ENCODE measurements at regions not wholly inside any gene's neighbourhood (a gene's known extent, or its start where the extent isn't known, plus 50 kb on each side); places are given as distances from the start of the nearest gene placed in this dataset.

DNA sequence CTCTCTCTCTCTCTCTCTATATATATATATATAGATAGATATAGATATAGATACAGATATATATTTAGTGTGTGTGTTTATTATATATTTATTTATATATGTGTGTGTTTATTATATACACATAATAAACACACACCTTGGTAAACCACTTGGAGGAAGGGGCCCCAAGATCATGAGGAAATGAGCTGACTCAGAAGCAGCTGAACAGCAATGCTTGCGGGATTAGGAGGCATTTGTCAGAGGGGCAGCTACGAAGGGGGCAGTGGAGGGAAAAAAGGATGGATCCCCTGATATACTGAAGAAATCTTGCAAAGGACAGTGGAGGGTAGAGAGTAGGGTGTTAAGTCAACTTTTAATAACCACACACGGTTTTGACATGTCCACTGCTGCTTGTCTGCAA is 120.0 kb upstream of the SORBS2 start:
- DNase-seq: no peak

DNA sequence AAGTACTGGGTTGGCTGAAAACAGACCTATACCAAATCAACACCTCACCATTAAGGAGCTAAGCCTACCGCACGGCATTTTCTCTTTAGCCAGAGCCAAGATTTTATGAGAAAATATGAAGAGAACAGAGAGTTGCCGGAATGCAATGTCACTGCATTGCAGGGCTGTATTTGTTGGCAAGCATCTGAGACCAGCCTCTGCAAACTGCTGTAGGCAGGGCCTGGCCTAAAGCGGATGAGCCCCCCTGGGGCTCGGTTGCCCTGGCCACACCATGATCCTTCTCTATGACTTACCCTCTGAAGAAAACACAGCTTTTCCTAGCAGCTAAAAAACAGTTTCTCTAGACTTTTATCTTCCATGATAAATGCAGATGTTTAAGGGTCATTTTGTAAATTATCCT is 120.5 kb upstream of the SORBS2 start:
- DNase-seq: no peak

DNA sequence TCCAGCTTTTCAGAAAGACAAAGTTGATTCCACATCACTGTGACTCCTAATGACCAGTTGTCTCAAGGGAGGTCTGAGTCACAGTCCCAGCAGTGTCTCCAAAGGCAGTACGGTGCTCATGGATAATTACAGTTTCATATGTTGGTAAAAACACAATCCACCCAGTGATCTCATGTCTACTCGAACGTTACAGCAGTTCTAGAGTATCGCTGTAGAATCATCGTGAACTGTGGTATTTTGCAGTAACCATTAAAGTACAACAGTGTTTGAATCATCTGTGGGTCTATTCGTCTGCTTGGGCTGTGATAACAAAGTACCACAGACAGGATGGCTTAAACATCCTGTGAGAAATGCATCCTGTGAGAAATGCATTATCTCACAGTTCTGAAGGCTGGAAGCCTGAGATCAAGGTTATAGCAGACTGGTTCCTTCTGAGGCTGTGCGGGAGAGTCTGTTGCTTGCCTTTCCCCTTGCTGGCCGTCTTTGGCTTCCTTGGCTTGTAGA is 121.1 kb upstream of the SORBS2 start:
- DNase-seq: no peak

GRCh38 chr4:185936650-185937376 is 124.8 kb upstream of the SORBS2 start:
- DNase-seq: no peak

DNA sequence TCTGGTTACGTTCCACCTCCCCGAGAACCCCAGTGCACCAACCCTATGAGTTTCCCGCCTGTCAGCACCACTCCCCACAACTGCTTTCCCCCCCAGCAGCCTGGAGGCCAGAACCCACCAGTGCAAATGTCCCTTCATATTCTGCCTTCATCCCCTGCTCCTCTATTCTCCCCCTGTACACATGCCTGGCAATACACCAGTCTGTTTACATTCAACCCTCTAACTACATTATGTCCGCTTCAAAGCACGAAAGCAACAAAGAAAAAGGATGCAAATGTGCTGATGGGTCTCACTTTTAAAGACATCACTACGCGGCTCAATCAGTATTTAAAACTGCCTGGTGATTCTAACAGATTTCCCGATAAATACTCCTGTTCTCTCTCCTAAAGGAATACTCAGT is 126.7 kb upstream of the SORBS2 start:
- DNase-seq: no peak

DNA sequence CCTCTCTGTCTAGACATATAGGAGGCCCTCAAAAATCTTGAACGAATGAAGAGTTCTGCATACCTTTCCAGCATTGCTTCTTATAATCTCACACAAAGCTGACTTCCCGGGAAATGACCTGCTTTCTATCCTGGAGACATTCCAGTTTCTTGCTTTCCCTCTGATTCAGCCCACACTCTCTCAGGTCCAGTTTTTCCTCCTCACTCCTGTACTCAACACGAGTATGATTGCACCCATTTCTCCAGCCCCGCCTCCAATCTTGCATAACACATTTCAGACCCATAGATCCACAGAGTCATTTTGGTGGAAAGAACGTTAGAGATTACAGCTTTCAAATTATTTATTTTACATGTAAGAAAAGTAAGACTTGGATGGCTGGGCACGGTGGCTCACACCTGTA is 127.5 kb upstream of the TLR3 start:
- no peak for DNase-seq

- no peak for DNase-seq
These were observed 123.7 kb upstream of the TLR3 start for GRCh38 chr4:185945252-185945651.

DNA sequence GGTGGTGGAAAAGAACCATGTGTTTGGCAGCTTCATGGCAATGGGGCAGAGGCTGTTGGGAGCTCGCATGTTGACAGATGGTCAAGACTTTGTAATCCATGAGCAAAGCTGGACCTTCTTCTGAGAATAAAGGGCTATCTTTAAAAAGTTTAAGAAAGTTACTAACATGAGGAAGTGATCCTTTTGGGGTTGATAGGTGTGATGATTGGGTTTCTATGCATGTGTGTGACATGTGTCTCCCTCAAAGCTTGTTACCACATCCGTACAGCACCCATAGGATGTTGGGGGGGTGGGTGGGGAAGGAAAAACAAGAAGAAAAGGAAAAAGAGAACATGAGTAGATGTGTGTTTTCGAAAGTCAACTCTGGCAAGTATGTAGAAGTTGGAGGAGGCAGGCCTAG is 123.0 kb upstream of the TLR3 start:
- no peak for DNase-seq

DNA sequence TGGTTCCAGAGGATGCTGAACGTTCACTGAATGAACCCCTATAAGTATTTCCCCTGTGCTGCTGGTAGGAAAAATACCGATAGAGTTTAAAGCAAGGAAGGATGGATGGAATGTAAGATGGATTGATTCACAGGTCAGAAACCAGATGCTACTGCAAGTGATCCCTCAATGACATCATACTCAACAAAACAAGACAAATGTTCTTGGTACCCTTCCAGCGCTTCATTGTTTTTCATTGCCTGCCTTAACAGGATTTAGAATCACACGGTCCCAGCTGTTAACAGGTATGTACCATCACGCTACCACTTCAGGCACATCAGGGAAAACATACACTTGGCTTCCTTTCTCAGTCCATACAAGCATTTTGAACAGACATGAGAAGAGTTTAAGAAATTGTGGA is 118.1 kb upstream of the TLR3 start:
- no peak for DNase-seq

DNA sequence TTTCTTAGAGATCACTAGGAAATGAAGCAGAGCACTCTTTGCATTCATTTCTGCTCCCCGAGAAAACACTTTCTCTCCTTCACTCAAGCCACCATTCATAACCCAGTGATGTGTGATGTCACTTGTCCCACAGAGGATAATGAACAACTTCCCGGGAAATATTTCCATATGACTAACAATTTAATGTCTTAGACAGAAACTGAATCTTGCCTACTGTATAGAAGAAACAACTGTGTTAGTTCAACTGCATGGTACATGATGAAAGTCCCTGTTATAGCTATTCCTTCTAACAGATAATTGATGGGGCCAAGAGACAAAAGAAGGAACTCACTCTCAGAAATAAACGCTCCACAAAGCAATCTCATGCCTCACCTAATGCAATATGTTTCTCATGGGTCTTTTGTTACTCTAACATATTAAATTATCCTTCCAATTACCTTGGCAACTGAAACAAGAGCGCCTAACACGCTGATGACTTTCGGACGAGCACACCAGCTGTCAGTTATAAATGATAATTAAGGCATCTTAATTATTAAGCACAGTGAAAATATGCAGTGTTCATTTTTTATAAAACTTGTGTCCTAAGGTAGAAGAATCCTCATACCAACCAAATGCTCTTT is 113.7 kb upstream of the TLR3 start:
- no peak for DNase-seq

GRCh38 chr4:185955826-185956543 is 113.0 kb upstream of the TLR3 start:
- no peak for DNase-seq

DNA sequence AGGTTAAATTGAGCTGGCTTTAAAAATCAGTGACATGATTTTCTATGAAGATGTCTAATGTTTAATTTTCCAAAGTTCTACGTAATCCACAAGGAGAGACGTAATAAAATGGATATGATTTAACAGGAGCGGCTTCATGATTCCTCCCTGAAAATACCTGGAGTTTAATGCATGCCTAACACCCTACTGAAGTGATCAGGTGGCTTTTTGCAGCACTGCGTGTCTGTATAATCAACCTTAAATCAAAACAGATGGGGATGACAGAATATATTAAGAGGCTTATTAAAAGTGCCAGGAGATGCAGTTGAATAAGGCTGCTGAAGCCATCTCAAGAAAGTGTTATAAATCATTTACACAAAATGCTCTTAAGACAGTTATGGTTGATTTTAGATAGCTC is 112.4 kb upstream of the TLR3 start:
- no peak for DNase-seq

DNA sequence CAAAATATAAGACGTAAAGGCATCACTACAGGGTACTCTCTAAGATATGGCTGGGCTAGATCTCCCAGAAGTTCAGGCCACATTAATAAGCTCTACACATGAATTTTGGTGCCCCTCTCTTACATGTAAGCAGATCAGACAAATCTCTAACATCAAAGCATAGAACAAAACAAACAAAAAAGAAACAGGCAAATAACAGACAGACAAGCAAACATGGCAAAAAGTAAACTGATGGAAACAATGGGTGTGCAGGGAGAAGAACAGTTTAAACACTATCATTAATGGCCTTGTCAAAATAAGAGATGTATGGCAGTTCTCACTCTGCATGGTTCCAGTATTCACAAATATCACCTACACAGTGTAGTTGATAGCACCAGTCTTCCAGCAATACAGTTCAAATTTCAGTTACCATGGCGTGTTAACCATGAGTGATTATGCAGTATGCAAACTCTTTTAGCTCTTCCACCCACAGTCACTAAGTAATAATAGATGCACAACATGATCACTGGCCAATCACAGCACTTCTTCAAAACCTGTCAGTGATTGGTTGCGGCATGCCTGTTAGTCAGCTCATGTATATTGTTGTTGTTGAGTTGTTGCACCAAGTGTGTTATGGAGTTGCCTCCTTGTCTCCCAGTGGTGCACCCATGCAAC is 110.7 kb upstream of the TLR3 start:
- DNase-seq: no peak

- no peak for DNase-seq
These were observed 103.3 kb upstream of the TLR3 start for GRCh38 chr4:185965426-185966384.

- no peak for DNase-seq
These were observed 102.4 kb upstream of the TLR3 start for GRCh38 chr4:185966549-185966948.

- no peak for DNase-seq
These were observed 101.8 kb upstream of the TLR3 start for GRCh38 chr4:185966997-185967775.

GRCh38 chr4:185969657-185970056 is 99.3 kb upstream of the TLR3 start:
- DNase-seq: no peak

- DNase-seq: no peak
These were observed 80.9 kb upstream of the TLR3 start for GRCh38 chr4:185987961-185988627.

DNA sequence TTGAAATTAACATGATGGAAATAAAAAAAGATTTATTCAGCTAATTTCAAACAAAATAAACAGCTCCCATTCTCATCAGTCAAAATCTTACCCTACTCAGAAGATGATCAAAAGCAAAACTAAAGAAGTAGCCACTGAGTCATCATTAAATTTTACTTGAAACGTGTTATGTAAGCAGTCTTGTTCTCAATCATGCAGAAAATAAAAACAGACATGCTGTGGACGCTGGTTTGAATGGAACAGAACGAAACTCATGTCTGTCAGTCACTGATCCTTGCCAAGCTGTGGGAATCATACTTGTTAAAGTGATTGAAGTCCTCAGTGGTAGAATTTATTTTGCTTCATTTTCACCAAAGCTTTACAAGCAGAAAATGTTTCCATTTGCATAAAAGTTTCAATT is 77.2 kb upstream of the TLR3 start:
- DNase-seq: no peak

DNA sequence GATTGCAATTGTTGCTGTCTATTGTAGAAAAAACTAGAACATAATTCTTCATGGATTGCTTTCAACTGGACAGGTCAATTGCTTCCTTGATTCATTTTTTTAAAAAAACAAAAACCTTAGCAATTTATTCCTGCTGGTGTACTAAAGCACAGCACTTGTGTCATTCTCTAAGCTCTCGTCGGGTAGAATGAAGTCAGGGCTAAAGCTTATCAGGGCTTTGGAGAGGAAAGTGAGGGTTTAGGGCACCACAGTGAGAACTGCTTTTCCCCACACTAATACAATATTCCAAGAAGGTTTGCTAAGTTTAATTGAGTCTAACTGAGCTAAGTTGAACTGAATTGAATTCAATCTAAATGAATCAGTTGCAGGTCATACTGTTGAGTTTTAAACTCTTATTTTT is 76.4 kb upstream of the TLR3 start:
- no peak for DNase-seq
